ENCODE measurements at regions not wholly inside any gene's neighbourhood (a gene's known extent, or its start where the extent isn't known, plus 50 kb on each side); places are given as distances from the start of the nearest gene placed in this dataset.
A peak's percentile ranks its signal among the peaks of the same experiment; 100 is the strongest.

- no peak overlapping the region for H2BK5ac ChIP-seq (ENCODE audit: low read depth, low read length, poor library complexity, severe bottlenecking)
- no peak overlapping the region for H2AK5ac ChIP-seq (ENCODE audit: low read length, severe bottlenecking)
- no peak overlapping the region for H2BK15ac ChIP-seq (ENCODE audit: low read depth, poor library complexity, severe bottlenecking)
- peak; percentile 26 for DNase-seq
- H4K91ac ChIP-seq (ENCODE audit: low read length) = no peak overlapping the region
- peaks cover 3% of the 10 kb centered on the region for H3K9me3 ChIP-seq (ENCODE audit: control insufficient read depth, low read length)
- peaks cover 11% of the 10 kb centered on the region for H3K4me1 ChIP-seq (ENCODE audit: control insufficient read depth, insufficient read depth, low read depth, low read length)
- H3K4me2 ChIP-seq (ENCODE audit: low read length, poor library complexity, severe bottlenecking) = no peak overlapping the region
- no peaks in the 10 kb centered on the region for H3K27me3 ChIP-seq (ENCODE audit: control insufficient read depth in 1 of 2, insufficient read depth in 1 of 2, low read length in 2 of 2)
- no peak overlapping the region for H2AFZ ChIP-seq (ENCODE audit: low read depth, low read length)
- no peak overlapping the region for H3K23ac ChIP-seq (ENCODE audit: low read length in 2 of 2)
- 86% methylated on average over 1 of the region's 2 CpGs for WGBS
- H3K27ac ChIP-seq (ENCODE audit: low read length, poor library complexity, severe bottlenecking) = no peak overlapping the region
- no peaks in the 10 kb centered on the region for H3K36me3 ChIP-seq (ENCODE audit: control insufficient read depth in 1 of 2, insufficient read depth in 2 of 2, low read depth in 1 of 2, low read length in 2 of 2)
- no peak overlapping the region for H2BK120ac ChIP-seq (ENCODE audit: low read depth, low read length)
- H3K79me1 ChIP-seq (replicated peaks; ENCODE audit: low read length, poor library complexity, severe bottlenecking) = no peaks in the 10 kb centered on the region
- H3K18ac ChIP-seq (ENCODE audit: low read depth in 1 of 2, low read length in 2 of 2) = no peak overlapping the region
- no peak overlapping the region for H4K8ac ChIP-seq (ENCODE audit: low read length)
- no peak overlapping the region for H2BK12ac ChIP-seq (ENCODE audit: low read length in 2 of 2)
- no peak overlapping the region for H3K4ac ChIP-seq (ENCODE audit: low read depth in 1 of 2, low read length in 2 of 2)
- no peak overlapping the region for H3K9ac ChIP-seq (ENCODE audit: low read length)
- H3K4me3 ChIP-seq (ENCODE audit: insufficient read depth in 1 of 2, low read depth in 1 of 2, low read length in 2 of 2) = no peak overlapping the region
- H3K14ac ChIP-seq (ENCODE audit: low read length in 2 of 2) = no peak overlapping the region
These were observed 97.7 kb upstream of the RBPJ start for GRCh38 chr4:26223155-26223554.

GRCh38 chr4:26226629-26227376 is 94.0 kb upstream of the RBPJ start:
- H3K9me3 ChIP-seq (ENCODE audit: control insufficient read depth, low read length) = peaks cover under 1% of the 10 kb centered on the region
- no peak for DNase-seq
- WGBS = 83% methylated on average over 5 of the region's 5 CpGs
- H2BK5ac ChIP-seq (ENCODE audit: low read depth, low read length, poor library complexity, severe bottlenecking) = no peak overlapping the region
- H2AK5ac ChIP-seq (ENCODE audit: low read length, severe bottlenecking) = no peak overlapping the region
- H4K8ac ChIP-seq (ENCODE audit: low read length) = no peak overlapping the region
- no peak overlapping the region for H3K23ac ChIP-seq (ENCODE audit: low read length in 2 of 2)
- H3K4ac ChIP-seq (ENCODE audit: low read depth in 1 of 2, low read length in 2 of 2) = no peak overlapping the region
- no peak overlapping the region for H3K14ac ChIP-seq (ENCODE audit: low read length in 2 of 2)
- H2BK12ac ChIP-seq (ENCODE audit: low read length in 2 of 2) = no peak overlapping the region
- no peak overlapping the region for H4K91ac ChIP-seq (ENCODE audit: low read length)
- H3K4me2 ChIP-seq (ENCODE audit: low read length, poor library complexity, severe bottlenecking) = no peak overlapping the region
- H3K27me3 ChIP-seq (ENCODE audit: control insufficient read depth in 1 of 2, insufficient read depth in 1 of 2, low read length in 2 of 2) = no peaks in the 10 kb centered on the region
- H3K4me3 ChIP-seq (ENCODE audit: insufficient read depth in 1 of 2, low read depth in 1 of 2, low read length in 2 of 2) = no peak overlapping the region
- H2AFZ ChIP-seq (ENCODE audit: low read depth, low read length) = no peak overlapping the region
- no peak overlapping the region for H3K18ac ChIP-seq (ENCODE audit: low read depth in 1 of 2, low read length in 2 of 2)
- no peak overlapping the region for H2BK15ac ChIP-seq (ENCODE audit: low read depth, poor library complexity, severe bottlenecking)
- no peaks in the 10 kb centered on the region for H3K36me3 ChIP-seq (ENCODE audit: control insufficient read depth in 1 of 2, insufficient read depth in 2 of 2, low read depth in 1 of 2, low read length in 2 of 2)
- no peak overlapping the region for H3K27ac ChIP-seq (ENCODE audit: low read length, poor library complexity, severe bottlenecking)
- H2BK120ac ChIP-seq (ENCODE audit: low read depth, low read length) = no peak overlapping the region
- H3K4me1 ChIP-seq (ENCODE audit: control insufficient read depth, insufficient read depth, low read depth, low read length) = peaks cover 2% of the 10 kb centered on the region
- H3K79me1 ChIP-seq (replicated peaks; ENCODE audit: low read length, poor library complexity, severe bottlenecking) = no peaks in the 10 kb centered on the region
- H3K9ac ChIP-seq (ENCODE audit: low read length) = no peak overlapping the region

GRCh38 chr4:26227601-26228229 is 93.1 kb upstream of the RBPJ start:
- Histone ChIP-seq H3K27me3 (ENCODE audit: control insufficient read depth in 1 of 2, insufficient read depth in 1 of 2, low read length in 2 of 2) (no peaks in the 10 kb centered on the region), H3K23ac (ENCODE audit: low read length in 2 of 2) (no peak overlapping the region), H3K9ac (ENCODE audit: low read length) (no peak overlapping the region), H2AFZ (ENCODE audit: low read depth, low read length) (no peak overlapping the region), H3K36me3 (ENCODE audit: control insufficient read depth in 1 of 2, insufficient read depth in 2 of 2, low read depth in 1 of 2, low read length in 2 of 2) (no peaks in the 10 kb centered on the region), H4K91ac (ENCODE audit: low read length) (no peak overlapping the region), H3K4me3 (ENCODE audit: insufficient read depth in 1 of 2, low read depth in 1 of 2, low read length in 2 of 2) (no peak overlapping the region), H2BK15ac (ENCODE audit: low read depth, poor library complexity, severe bottlenecking) (no peak overlapping the region), H2BK120ac (ENCODE audit: low read depth, low read length) (no peak overlapping the region), H3K4me1 (ENCODE audit: control insufficient read depth, insufficient read depth, low read depth, low read length) (no peaks in the 10 kb centered on the region), H3K79me1 (replicated peaks; ENCODE audit: low read length, poor library complexity, severe bottlenecking) (no peaks in the 10 kb centered on the region), H3K18ac (ENCODE audit: low read depth in 1 of 2, low read length in 2 of 2) (no peak overlapping the region), H4K8ac (ENCODE audit: low read length) (no peak overlapping the region), H3K14ac (ENCODE audit: low read length in 2 of 2) (no peak overlapping the region), H2BK12ac (ENCODE audit: low read length in 2 of 2) (no peak overlapping the region), H3K27ac (ENCODE audit: low read length, poor library complexity, severe bottlenecking) (no peak overlapping the region), H3K4me2 (ENCODE audit: low read length, poor library complexity, severe bottlenecking) (no peak overlapping the region), H2BK5ac (ENCODE audit: low read depth, low read length, poor library complexity, severe bottlenecking) (no peak overlapping the region), H3K4ac (ENCODE audit: low read depth in 1 of 2, low read length in 2 of 2) (no peak overlapping the region), H3K9me3 (ENCODE audit: control insufficient read depth, low read length) (no peaks in the 10 kb centered on the region), H2AK5ac (ENCODE audit: low read length, severe bottlenecking) (no peak overlapping the region)
- whole genome bisulfite sequencing = 92% methylated on average over 15 of the region's 15 CpGs
- no peak for DNase-seq

GRCh38 chr4:26228883-26229282 is 91.9 kb upstream of the RBPJ start:
- no peak overlapping the region for H4K8ac ChIP-seq (ENCODE audit: low read length)
- no peak overlapping the region for H2BK12ac ChIP-seq (ENCODE audit: low read length in 2 of 2)
- no peak overlapping the region for H2AK5ac ChIP-seq (ENCODE audit: low read length, severe bottlenecking)
- no peak overlapping the region for H4K91ac ChIP-seq (ENCODE audit: low read length)
- no peak overlapping the region for H3K4me3 ChIP-seq (ENCODE audit: insufficient read depth in 1 of 2, low read depth in 1 of 2, low read length in 2 of 2)
- H3K27me3 ChIP-seq (ENCODE audit: control insufficient read depth in 1 of 2, insufficient read depth in 1 of 2, low read length in 2 of 2) = no peaks in the 10 kb centered on the region
- H3K4me2 ChIP-seq (ENCODE audit: low read length, poor library complexity, severe bottlenecking) = no peak overlapping the region
- no peak overlapping the region for H3K14ac ChIP-seq (ENCODE audit: low read length in 2 of 2)
- no peak overlapping the region for H2BK5ac ChIP-seq (ENCODE audit: low read depth, low read length, poor library complexity, severe bottlenecking)
- H3K18ac ChIP-seq (ENCODE audit: low read depth in 1 of 2, low read length in 2 of 2) = no peak overlapping the region
- H2BK120ac ChIP-seq (ENCODE audit: low read depth, low read length) = no peak overlapping the region
- H3K4ac ChIP-seq (ENCODE audit: low read depth in 1 of 2, low read length in 2 of 2) = no peak overlapping the region
- no peaks in the 10 kb centered on the region for H3K4me1 ChIP-seq (ENCODE audit: control insufficient read depth, insufficient read depth, low read depth, low read length)
- H3K79me1 ChIP-seq (replicated peaks; ENCODE audit: low read length, poor library complexity, severe bottlenecking) = no peaks in the 10 kb centered on the region
- DNase-seq = no peak
- no peaks in the 10 kb centered on the region for H3K36me3 ChIP-seq (ENCODE audit: control insufficient read depth in 1 of 2, insufficient read depth in 2 of 2, low read depth in 1 of 2, low read length in 2 of 2)
- H3K9me3 ChIP-seq (ENCODE audit: control insufficient read depth, low read length) = no peaks in the 10 kb centered on the region
- H3K23ac ChIP-seq (ENCODE audit: low read length in 2 of 2) = no peak overlapping the region
- 97% methylated on average over 2 of the region's 2 CpGs for WGBS
- no peak overlapping the region for H3K27ac ChIP-seq (ENCODE audit: low read length, poor library complexity, severe bottlenecking)
- H2AFZ ChIP-seq (ENCODE audit: low read depth, low read length) = no peak overlapping the region
- no peak overlapping the region for H2BK15ac ChIP-seq (ENCODE audit: low read depth, poor library complexity, severe bottlenecking)
- peak overlapping the region; percentile 10 for H3K9ac ChIP-seq (ENCODE audit: low read length)
